GM18498 (cell line): ENCODE measurements at regions not wholly inside any gene's neighbourhood (a gene's known extent, or its start where the extent isn't known, plus 50 kb on each side); places are given as distances from the start of the nearest gene placed in this dataset.

ENCODE experiments used
- ATAC-seq: cut with Tn5 transposase; IDR thresholded peaks from one replicate; pipeline ENCODE4 v1.9.1; 2021; ENCODE audit warnings: mild to moderate bottlenecking, moderate library complexity; ENCODE audit not compliant: unreplicated experiment

DNA sequence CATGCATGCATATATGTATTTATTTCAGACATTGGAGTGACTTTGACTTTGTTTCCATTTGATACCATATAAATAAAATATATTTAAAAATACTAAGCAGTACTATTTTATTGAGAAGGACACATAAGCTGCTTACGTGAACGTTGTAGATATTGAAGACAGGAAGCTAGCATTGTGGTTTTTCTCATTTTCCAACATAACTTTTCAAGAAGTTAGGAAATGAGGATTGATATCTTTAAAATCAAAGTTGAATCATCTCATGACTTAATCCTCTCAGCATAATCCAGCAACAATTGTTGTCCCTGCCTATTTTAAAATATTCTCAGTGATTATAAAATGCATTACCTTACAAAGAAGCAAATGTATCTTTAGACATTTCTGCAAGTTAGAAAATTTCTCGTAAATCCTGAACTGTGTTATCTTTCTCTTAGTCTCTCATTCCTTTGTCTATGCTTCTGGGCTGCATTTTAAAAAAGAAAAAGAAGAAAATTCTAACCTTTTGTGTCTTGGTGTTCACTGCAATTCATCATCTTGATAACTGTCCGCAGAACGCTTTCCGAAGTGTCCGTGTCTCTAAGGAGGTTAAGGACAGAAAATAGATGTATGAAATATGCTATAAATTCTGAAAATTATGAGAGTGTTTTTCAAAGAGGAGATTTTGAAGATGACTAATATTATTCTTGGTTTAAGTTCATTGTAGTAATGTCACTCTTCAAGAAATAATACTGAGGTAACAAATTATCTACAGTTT lies 1089.9 kb upstream of the CDH6 start:
- ATAC-seq, result no peak

DNA sequence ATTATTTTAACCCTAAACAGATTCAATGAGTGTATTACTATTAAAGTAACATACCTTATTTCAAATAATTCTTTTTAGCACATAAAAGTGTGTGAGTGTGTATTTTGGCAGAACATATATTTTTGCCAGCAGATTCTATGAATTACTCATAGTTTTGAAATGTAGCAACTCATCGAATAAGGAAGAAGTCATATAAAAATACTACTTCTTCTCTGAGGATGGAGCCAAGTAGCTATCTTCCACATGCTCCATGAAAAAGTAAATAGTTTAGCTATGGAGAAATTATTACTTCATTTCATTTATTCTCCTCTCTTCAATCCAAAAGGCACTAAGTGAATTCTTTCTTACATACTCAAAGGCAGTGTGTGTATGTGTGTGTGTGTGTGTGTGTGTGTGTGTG lies 1090.4 kb upstream of the CDH6 start:
- no peak for ATAC-seq

DNA sequence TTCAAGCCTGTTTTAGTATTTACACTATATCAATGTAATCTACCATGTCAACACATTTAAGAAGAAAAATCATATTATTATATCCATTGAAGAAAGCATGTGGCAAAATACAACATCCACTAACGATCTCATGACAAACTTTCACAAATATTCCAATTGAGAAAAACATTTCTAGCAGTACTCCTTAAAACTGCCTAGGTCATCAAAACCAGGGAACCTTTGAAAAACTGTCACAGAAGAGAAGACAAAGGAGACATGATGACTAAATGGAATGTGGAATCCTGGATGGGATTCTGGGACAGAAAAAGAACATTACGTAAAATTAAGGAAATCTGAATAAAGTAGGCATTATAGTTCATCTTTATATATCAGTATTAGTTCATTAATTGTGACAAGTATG lies 1091.3 kb upstream of the CDH6 start:
- ATAC-seq, result no peak

GRCh38 chr5:30100929-30101328 lies 1092.6 kb upstream of the CDH6 start:
- no peak for ATAC-seq

DNA sequence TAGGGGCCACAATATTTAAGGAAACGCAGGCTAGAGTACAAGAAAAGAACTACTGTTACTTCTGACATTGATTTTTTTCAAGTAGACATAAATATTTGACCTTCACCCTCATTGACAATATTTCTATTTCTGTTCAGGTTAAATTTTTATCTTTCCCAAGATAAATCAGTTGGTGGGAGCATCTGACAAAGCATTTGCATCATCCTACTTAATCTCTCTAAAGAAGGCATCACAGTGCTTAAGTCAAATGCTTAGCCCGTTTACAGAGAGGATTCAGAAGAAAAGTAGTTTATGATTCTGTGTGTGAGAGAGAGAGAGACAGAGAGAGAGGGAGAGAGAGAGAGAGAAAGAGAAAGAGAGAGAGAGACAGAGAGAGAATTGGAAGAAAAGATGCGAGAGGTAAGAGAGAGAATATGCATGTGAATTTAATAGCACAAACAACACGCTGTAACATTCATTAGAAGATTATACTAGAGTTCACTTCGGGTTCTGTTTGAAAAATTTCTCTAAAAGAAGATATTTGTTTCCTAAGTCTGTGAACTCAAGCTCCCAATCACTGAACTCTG lies 1093.3 kb upstream of the CDH6 start:
- no peak for ATAC-seq

- ATAC-seq, result no peak
Observed at GRCh38 chr5:30099634-30100033, 1093.9 kb upstream of the CDH6 start.

GRCh38 chr5:30098940-30099339 lies 1094.5 kb upstream of the CDH6 start:
- no peak for ATAC-seq

DNA sequence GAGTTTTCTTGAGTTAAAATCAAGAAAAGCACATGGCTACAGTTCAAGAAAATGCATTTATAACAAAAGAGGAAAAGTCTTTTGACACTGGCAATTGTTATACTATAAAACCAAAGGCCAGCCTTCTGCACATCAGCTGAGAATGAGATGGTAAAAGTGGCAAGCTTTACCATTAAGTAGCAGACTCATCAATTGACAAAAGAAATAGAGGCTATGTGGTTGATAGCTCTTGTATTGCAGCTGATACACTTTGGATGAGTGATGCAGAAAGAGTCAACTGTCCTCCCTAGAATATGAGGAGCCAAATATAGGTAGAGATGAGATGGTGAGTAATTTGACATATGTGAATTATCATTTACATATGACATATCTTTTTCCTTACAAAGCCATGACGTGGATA lies 1100.9 kb upstream of the CDH6 start:
- ATAC-seq, result no peak

DNA sequence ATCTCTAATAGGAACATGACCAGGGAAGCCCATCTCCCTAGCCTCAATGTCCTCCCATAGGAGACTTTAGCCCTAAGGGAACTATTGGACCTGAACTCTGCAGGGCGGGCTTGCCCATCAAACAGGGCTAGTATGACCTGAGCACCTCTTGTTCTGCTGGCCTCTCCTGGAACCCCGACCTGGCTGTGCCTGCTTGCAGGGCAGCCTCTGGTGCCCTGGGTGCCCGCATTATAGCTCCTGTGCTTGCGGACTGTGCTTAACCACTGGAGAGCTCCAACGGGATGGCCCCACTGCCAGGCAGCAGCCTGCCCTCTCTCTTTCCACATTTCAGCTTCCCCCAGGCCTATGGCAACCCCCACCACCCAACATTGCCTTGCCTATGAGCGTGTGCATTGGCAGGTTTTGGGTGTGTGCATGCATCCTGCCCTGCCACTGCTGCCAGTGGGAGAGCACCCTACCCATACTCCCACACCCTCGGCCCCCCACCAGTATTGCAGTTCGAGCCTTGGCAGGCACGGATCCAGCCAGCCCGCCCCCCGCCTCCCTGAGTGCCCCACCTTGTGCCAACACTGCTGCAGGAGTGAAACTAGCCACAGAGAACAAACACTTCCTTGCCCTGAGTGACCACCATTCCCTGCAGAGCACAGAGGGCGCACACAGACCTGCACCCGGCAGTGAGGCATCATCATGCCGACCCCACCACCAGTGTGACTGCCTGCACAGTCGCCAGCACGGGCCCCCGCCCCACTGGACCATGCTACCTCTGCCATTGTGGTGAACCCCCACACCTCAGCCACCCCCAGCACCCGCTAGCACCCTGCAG lies 1123.8 kb upstream of the CDH6 start:
- ATAC-seq, result no peak

- ATAC-seq, result no peak
Observed at GRCh38 chr5:30063503-30063902, 1130.0 kb upstream of the CDH6 start.

DNA sequence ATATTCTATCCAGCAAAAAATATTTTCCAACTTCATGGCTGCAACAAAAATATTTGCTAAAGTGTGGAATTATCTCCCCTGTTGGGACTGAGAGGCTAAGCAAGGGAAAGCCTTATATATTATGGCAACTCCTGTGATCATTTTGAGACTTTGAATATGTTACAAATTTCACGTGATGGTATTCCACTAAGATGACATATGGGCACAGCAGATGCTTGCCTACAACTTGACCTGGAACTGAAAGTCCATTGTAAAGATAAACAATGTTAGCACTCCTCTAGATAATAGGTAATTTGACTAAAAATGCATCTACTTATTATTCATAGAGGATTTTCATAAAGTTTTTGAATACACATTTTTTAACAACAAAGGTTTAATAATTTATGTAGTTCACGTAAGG lies 1141.5 kb upstream of the CDH6 start:
- ATAC-seq, result no peak

DNA sequence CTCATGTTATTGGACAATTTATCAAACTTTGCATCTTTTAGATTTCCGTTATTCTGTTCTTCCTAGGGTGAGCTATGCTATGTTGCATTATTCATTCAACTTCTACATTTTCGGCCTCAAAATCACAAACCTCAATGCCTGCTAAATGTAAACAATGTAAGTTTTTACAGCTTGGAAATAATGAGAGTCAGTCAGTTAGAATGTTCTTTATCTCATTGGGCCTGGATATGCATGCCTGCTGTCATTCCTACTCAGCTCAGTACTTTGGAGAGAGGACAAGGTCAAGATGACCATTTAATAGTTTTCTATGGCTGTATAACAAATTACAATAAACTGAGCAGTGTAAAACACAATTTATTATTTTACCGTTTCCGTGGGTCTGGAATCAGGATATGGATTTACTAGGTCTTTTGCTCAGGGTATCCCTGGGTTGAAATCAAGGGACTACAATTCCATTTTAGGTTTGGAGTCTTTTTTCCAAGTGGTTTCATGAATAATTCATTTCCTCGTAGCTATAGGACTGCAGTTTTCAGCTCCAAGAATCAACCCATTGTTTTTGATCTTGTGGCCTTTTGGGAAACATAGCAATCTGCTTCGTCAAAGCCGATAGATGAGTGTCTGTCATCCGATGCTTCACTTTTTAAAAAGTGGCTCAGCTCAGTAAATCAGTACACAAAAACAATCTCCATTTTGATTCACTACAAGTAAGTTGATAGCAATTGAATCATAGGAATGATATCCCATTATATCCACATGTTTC lies 1143.2 kb upstream of the CDH6 start:
- no peak for ATAC-seq

DNA sequence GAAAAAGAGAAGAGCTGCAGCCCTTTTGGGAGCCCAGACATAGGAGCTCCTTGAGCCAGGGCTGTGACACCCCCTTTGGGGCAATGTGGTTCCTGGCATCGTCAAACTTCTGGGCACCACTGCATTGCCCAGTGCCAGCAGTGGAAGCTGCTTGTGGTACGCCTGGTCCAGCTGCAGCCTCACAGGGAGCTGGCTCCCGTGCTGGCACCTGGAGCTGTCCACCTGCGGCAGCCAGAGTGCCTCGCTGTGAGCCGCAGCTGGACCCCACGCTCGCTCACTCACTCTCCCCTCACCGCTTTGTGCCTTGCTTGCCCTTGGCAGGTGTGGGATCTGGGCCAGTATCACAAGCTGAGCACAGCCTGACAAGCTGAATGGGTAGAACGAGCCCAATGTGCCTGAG lies 1150.8 kb upstream of the CDH6 start:
- ATAC-seq, result no peak

DNA sequence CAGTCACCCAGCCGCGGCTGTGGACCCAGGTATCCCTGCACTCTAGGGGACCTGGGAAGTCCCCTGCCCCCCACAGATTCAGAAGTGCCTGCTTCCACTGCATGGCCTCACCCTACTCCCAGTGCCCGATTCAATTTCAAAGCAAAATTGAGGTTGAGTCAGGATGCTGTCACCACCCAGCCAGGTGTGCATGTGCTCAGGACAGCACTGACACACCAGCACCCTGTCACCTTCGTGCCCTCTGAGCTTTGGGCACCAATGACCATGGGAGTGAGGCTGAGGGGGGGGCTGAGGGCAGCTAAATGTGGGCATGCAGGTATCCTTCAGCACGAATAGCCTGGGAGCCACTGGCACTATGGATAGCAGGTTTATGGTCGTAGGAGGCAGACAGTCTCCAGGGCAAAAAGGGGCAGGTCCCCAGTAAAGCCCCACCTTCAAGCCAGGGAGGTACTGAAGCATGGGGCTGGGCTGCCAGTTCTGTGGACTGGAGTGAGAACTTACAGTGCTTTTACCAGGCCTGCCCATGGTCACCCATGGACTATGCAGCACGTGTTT lies 1151.6 kb upstream of the CDH6 start:
- ATAC-seq, result no peak

GRCh38 chr5:30041291-30041690 lies 1152.2 kb upstream of the CDH6 start:
- ATAC-seq, result no peak

GRCh38 chr5:30040488-30041118 lies 1152.9 kb upstream of the CDH6 start:
- ATAC-seq, result no peak

DNA sequence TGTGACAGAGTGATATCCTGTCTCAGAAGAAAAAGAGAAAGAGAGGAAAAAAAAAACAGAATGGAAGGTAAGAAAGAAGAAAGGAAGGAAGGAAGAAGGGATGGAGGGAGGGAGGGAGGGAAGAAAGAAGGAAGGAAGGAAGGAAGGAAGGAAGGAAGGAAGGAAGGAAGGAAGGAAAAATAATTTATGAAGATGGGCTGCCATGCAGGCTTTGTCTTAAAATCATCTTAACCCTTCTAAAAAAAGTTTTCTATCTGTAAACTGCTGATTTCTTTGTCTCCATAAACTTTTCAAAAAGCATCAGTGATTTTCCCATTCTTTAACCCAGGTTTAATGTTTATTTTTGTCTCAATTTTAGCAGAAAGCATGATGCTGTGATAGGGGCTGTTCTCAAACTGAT lies 1154.1 kb upstream of the CDH6 start:
- no peak for ATAC-seq

DNA sequence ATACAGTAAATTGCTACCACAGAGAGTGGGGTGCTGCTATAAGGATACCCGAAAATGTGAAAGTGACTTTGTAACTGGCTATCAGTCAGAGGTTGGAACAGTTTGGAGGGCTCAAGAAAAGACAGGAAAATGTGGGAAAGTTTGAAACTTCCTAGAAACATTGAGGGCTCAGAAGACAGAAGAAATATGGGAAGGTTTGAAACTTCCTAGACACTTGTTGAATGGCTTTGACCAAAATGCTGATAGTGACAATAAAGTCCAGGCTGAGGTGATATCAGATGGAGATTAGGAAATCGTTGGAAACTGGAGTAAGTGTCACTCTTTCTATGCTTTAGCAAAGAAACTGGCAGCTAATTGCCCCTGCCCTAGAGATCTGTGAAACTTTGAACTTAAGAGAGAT lies 1158.6 kb upstream of the CDH6 start:
- no peak for ATAC-seq

DNA sequence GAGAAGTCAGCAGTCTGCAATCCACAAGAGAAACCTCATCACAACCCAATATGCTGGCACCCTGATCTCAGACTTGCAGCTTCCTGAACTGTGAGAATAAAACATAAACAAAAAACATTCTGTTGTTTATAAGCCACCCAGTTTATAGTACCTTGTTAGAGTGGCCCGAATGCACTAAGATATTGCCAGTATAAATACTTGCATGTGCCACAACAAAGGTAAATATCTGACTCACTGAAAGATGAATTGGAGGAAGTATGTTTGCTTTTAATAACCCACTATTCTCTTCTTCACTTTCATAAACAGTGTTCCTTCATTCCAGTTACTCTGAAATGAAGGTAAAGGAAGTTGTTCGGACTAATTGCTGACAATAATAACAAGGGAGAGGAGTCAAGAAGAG lies 1163.4 kb upstream of the CDH6 start:
- no peak for ATAC-seq

DNA sequence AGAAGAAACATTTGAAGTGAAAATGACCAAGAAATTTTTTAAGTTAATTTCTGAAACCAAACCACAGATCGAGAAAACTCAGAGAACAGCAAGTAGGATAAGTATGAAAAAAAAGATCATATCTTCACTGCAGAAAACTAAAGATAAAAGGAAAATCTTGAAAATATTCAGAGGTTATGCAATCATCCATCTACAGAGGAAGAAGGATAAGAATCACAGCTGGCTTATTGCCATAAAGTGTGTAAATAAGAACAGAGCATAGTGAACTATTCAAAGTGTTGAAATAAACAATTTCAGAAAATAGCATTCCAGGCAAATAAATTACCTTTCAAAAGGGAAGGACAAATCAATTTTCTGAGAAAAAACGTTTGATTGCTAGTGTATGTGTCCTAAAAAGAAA lies 1191.7 kb upstream of the CDH6 start:
- no peak for ATAC-seq

DNA sequence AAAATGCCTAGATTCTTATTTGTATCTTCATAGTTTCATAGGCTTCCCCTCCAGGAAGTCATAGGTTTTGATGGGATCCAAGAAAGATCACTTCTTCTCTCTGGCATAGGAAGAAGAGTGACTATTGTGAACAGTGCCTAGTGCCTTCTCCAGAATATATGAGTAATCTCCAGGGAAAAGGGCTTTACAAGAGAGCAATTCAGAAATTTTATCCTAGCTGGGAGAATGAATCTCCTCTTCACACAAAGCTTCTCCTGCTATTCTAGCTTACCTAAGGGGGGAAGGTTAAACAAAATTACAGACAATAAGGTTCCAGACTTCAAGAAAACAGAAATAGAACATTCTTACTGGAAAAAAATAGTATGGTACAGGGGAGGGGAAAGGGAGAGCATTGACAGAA lies 1193.3 kb upstream of the CDH6 start:
- ATAC-seq, result no peak
